ENCODE measurements at regions not wholly inside any gene's neighbourhood (a gene's known extent, or its start where the extent isn't known, plus 50 kb on each side); places are given as distances from the start of the nearest gene placed in this dataset.
A peak's percentile ranks its signal among the peaks of the same experiment; 100 is the strongest.

DNA sequence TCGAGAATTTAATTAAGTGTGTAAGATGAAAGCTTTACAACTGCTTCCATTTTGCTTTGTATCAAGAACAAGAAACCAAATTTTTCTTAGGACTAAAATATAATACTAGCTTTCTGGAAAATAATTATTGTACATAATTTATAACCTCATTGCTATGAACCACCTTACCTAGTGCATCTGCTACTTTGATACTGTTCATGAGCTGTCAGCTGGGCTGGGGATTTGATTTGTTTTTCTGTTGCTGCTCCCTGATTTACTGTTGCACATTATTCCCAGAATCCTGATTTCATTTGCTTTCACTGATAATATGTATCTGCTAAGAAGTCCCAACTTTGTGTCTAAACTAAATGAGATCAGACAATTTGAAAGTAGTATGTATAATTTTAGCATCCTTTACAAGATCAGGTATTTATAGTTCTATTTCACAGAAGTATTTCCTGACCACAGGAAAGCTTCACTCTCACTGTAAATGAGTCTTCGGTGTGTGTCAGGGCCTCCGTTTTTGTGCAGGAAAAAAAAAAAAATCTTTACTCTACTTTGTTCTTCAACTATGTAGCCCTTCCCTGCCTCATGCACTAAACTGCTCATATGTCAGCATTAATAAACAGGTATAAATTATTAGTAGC lies 105.6 kb upstream of the CCDC150 start:
- H3K4me1 Mint-ChIP-seq = peaks cover 21% of the 10 kb centered on the region
- peaks cover 1% of the 10 kb centered on the region for H3K36me3 Mint-ChIP-seq
- POLR2A ChIA-PET = no interaction called here
- ATAC-seq (ENCODE audit: low read depth) (no peak), DNase-seq (no peak)
- peak overlapping the region; percentile 53 for H3K4me3 Mint-ChIP-seq
- H3K27me3 Mint-ChIP-seq = peaks cover 19% of the 10 kb centered on the region
- no peaks in the 10 kb centered on the region for H3K9me3 Mint-ChIP-seq
- H3K27ac Mint-ChIP-seq = no peak overlapping the region

DNA sequence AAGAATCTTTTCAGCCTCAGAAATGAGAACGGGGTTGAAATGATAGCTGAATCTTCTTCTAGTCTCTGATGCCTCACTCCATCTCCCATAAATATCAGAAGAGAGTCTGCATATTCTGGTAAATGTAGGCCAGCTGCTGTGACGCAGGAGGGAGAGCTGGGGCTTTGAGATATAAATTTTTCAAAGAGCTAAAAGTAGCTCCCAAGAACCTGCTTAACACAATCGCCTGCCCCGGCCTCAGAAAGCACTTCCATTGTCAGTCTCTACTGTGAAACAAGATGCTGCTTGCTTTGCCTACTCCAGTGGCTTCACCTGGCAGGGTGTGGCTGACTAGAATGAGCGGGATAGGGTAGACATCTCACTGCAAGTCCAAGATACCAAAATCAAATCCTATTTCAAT lies 105.0 kb upstream of the CCDC150 start:
- no peak overlapping the region for H3K27ac Mint-ChIP-seq
- ATAC-seq (ENCODE audit: low read depth) = no peak
- POLR2A ChIA-PET = no interaction called here

GRCh38 chr2:196535061-196535460 lies 104.5 kb upstream of the CCDC150 start:
- H3K27ac Mint-ChIP-seq = no peak overlapping the region
- H3K4me3 Mint-ChIP-seq = no peak overlapping the region

More for the DNA sequence above, 105.0 kb upstream of the CCDC150 start:
- Mint-ChIP-seq H3K36me3 (peaks cover 1% of the 10 kb centered on the region), H3K27me3 (peaks cover 19% of the 10 kb centered on the region), H3K9me3 (no peaks in the 10 kb centered on the region), H3K4me1 (peaks cover 19% of the 10 kb centered on the region), H3K4me3 (no peak overlapping the region)
- DNase-seq = no peak

DNA sequence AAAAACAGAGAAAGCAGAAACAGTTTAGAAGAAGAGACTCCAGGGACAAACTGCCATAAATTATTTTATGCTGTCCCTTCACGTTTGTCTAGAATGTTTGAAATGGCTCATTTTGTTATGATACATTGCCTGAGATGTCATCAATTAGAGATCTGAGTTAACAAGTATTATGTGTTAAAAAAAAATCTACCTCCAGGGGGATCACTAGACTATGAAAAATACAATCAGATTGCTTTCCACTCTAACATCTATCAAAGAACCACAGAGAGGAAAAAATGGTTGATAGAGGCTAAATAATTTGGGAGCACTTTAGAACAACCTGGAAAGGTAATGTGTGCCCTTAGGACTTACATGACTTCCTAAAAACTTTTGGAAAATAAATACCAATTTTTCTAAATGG lies 103.8 kb upstream of the CCDC150 start:
- POLR2A ChIA-PET = no interaction called here
- DNase-seq (no peak), ATAC-seq (ENCODE audit: low read depth) (no peak)
- H3K27me3 Mint-ChIP-seq = peaks cover 22% of the 10 kb centered on the region
- no peaks in the 10 kb centered on the region for H3K36me3 Mint-ChIP-seq
- no peak overlapping the region for H3K27ac Mint-ChIP-seq
- H3K4me1 Mint-ChIP-seq = peaks cover 19% of the 10 kb centered on the region
- no peaks in the 10 kb centered on the region for H3K9me3 Mint-ChIP-seq
- no peak overlapping the region for H3K4me3 Mint-ChIP-seq

More at GRCh38 chr2:196535061-196535460, 104.5 kb upstream of the CCDC150 start:
- POLR2A ChIA-PET = no interaction called here
- no peaks in the 10 kb centered on the region for H3K9me3 Mint-ChIP-seq
- H3K36me3 Mint-ChIP-seq = peaks cover 1% of the 10 kb centered on the region
- ATAC-seq (ENCODE audit: low read depth) (no peak), DNase-seq (no peak)
- H3K27me3 Mint-ChIP-seq = peaks cover 19% of the 10 kb centered on the region
- peaks cover 19% of the 10 kb centered on the region for H3K4me1 Mint-ChIP-seq

GRCh38 chr2:196537311-196537710 lies 102.2 kb upstream of the CCDC150 start:
- POLR2A ChIA-PET = no interaction called here
- H3K4me3 Mint-ChIP-seq = no peak overlapping the region
- no peak overlapping the region for H3K27ac Mint-ChIP-seq
- H3K36me3 Mint-ChIP-seq = no peaks in the 10 kb centered on the region
- H3K27me3 Mint-ChIP-seq = peaks cover 27% of the 10 kb centered on the region
- ATAC-seq (ENCODE audit: low read depth) = no peak
- peaks cover 19% of the 10 kb centered on the region for H3K4me1 Mint-ChIP-seq
- H3K9me3 Mint-ChIP-seq = no peaks in the 10 kb centered on the region
- no peak for DNase-seq

DNA sequence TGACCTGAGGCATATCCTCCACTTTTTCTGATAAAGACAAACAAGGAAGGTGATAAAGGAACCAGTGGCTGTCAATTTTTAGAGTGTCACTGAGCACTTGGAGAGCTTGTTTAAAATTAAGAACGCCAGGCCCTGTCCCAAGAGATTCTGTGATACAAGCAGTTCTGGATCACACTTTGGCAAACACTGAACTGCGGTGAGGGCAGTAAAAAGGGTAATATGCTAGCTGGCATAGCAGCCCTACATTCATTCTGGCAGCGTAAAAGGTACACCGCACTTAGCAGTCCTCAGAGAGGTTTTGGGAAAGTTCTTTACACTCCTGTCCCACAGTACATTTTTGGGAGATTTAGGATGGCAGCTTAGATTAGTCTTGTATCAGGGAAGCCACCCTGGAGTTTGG lies 101.3 kb upstream of the CCDC150 start:
- peaks cover 27% of the 10 kb centered on the region for H3K27me3 Mint-ChIP-seq
- POLR2A ChIA-PET = no interaction called here
- no peaks in the 10 kb centered on the region for H3K9me3 Mint-ChIP-seq
- ATAC-seq (ENCODE audit: low read depth) (no peak), DNase-seq (no peak)
- no peak overlapping the region for H3K4me3 Mint-ChIP-seq
- H3K36me3 Mint-ChIP-seq = no peaks in the 10 kb centered on the region
- H3K27ac Mint-ChIP-seq = no peak overlapping the region
- H3K4me1 Mint-ChIP-seq = peaks cover 16% of the 10 kb centered on the region

DNA sequence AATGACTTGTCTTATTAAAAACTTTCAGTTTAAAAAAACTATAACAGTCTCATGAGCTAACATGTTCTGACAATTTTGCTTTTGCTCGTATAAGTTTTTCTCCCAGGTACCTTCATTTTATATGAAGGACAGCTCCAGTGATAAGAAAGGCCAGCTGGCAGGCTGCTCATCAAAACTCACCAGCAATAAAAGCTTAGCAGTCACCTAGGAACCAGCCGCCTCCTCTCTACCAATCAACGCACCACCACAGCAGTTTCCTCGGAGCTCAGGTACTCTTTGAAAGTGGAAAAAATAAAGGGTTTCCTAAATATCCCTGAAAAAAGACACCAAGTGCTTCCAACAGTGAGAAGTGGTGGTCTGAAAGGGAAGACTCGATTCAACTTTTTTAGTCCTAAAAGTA lies 100.9 kb upstream of the CCDC150 start:
- peaks cover 27% of the 10 kb centered on the region for H3K27me3 Mint-ChIP-seq
- H3K27ac Mint-ChIP-seq = no peak overlapping the region
- H3K9me3 Mint-ChIP-seq = no peaks in the 10 kb centered on the region
- H3K4me1 Mint-ChIP-seq = peaks cover 12% of the 10 kb centered on the region
- H3K36me3 Mint-ChIP-seq = no peaks in the 10 kb centered on the region
- ATAC-seq (ENCODE audit: low read depth) (no peak), DNase-seq (no peak)
- POLR2A ChIA-PET = no interaction called here
- no peak overlapping the region for H3K4me3 Mint-ChIP-seq

- Mint-ChIP-seq H3K36me3 (peaks cover 1% of the 10 kb centered on the region), H3K9me3 (peaks cover 2% of the 10 kb centered on the region), H3K27ac (no peak overlapping the region), H3K4me3 (no peak overlapping the region), H3K27me3 (peaks cover 17% of the 10 kb centered on the region), H3K4me1 (peaks cover 4% of the 10 kb centered on the region)
- DNase-seq (no peak), ATAC-seq (ENCODE audit: low read depth) (no peak)
- POLR2A ChIA-PET = no interaction called here
Observed at GRCh38 chr2:196544906-196545433, 94.5 kb upstream of the CCDC150 start.

- DNase-seq (no peak), ATAC-seq (ENCODE audit: low read depth) (no peak)
- Mint-ChIP-seq H3K27ac (no peak overlapping the region), H3K9me3 (peaks cover 2% of the 10 kb centered on the region), H3K4me1 (peaks cover 4% of the 10 kb centered on the region), H3K36me3 (peaks cover 1% of the 10 kb centered on the region), H3K27me3 (peaks cover 18% of the 10 kb centered on the region), H3K4me3 (no peak overlapping the region)
- POLR2A ChIA-PET = no interaction called here
Observed at GRCh38 chr2:196546151-196546919, 93.2 kb upstream of the CCDC150 start.

- POLR2A ChIA-PET = no interaction called here
- Mint-ChIP-seq H3K4me3 (no peak overlapping the region), H3K36me3 (peaks cover 1% of the 10 kb centered on the region), H3K4me1 (peaks cover 4% of the 10 kb centered on the region), H3K9me3 (peaks cover 2% of the 10 kb centered on the region), H3K27me3 (peaks cover 18% of the 10 kb centered on the region), H3K27ac (no peak overlapping the region)
- DNase-seq (no peak), ATAC-seq (ENCODE audit: low read depth) (no peak)
Observed at GRCh38 chr2:196549052-196549451, 90.5 kb upstream of the CCDC150 start.

DNA sequence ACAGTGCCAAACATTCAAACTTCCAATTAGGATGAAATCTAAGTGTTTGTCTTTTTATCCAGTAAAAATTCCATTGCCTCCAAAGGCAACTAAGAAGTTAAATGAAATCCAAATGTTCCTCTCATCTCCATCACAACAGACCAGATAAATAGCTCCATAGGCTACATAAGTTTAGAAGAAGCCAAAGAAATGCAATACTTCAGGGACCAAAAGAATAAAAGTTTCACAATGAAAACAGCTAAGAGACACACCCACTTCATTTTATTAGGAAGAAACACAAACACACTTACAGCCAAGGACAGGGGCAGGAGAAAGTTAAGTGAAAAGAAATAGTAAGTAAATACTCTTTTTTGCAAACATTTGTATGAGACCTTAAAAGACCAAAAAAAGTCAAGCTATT lies 88.5 kb upstream of the CCDC150 start:
- Mint-ChIP-seq H3K27ac (no peak overlapping the region), H3K4me1 (peaks cover 4% of the 10 kb centered on the region), H3K4me3 (no peak overlapping the region), H3K9me3 (peaks cover 2% of the 10 kb centered on the region), H3K27me3 (peaks cover 16% of the 10 kb centered on the region), H3K36me3 (peaks cover 1% of the 10 kb centered on the region)
- DNase-seq = no peak
- POLR2A ChIA-PET = interaction anchor here (0.5 kb wide), 1 partner anchor 24 kb away, joined by 3 read pairs; no protein-coding TSS in a partner anchor
- no peak for ATAC-seq (ENCODE audit: low read depth)

DNA sequence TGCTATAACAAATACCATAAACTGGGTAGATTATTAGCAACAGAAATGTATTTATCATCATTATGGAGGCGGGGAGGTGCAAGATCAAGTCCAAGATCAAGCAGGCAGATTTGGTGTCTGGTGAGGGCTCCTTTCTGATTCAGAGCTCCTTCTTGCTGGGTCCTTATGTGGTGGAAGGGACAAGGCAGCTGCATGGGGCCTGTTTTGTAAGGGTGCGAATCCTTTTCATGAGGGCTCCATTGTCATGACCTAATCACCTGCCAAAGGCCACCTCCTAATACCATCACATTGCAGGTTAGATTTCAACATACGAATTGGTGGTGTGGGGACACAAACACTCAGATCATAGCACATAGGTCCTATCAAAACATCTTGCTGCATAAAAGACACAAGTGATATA lies 84.4 kb upstream of the CCDC150 start:
- POLR2A ChIA-PET = no interaction called here

GRCh38 chr2:196555726-196556125 lies 83.8 kb upstream of the CCDC150 start:
- Mint-ChIP-seq H3K36me3 (no peaks in the 10 kb centered on the region), H3K27me3 (peaks cover 10% of the 10 kb centered on the region), H3K9me3 (peaks cover under 1% of the 10 kb centered on the region), H3K27ac (no peak overlapping the region), H3K4me1 (no peaks in the 10 kb centered on the region), H3K4me3 (no peak overlapping the region)
- POLR2A ChIA-PET = no interaction called here
- no peak for ATAC-seq (ENCODE audit: low read depth)
- DNase-seq = no peak

More for the DNA sequence above, 84.4 kb upstream of the CCDC150 start:
- H3K36me3 Mint-ChIP-seq = no peaks in the 10 kb centered on the region
- H3K27ac Mint-ChIP-seq = no peak overlapping the region
- no peaks in the 10 kb centered on the region for H3K4me1 Mint-ChIP-seq
- no peak for ATAC-seq (ENCODE audit: low read depth)
- H3K9me3 Mint-ChIP-seq = no peaks in the 10 kb centered on the region
- H3K4me3 Mint-ChIP-seq = no peak overlapping the region
- no peak for DNase-seq
- H3K27me3 Mint-ChIP-seq = peaks cover 13% of the 10 kb centered on the region

DNA sequence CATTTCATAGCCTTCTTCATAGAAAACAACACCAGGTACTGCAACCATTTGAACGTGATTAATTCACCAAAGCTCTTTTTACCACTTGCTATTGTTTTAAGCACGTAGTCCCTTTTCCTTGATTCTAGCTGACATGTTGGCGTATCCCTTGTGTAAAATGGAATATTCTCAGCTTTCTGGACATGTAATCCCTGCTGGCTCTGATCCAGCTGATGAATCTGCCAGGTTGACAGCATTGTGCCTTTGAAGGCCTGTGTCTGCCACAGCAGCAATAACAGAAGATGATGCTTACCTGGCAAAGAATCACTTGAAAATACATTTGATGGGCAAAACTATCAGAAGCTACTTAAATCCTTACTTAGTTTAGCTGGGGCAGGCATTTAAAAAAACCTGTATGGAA lies 81.0 kb upstream of the CCDC150 start:
- POLR2A ChIA-PET = no interaction called here
- no peak for ATAC-seq (ENCODE audit: low read depth)

More for the DNA sequence above, 81.0 kb upstream of the CCDC150 start:
- Mint-ChIP-seq H3K27ac (no peak overlapping the region), H3K4me3 (no peak overlapping the region), H3K9me3 (peaks cover 2% of the 10 kb centered on the region), H3K36me3 (no peaks in the 10 kb centered on the region), H3K4me1 (no peaks in the 10 kb centered on the region), H3K27me3 (peaks cover 15% of the 10 kb centered on the region)
- DNase-seq = no peak

All from activated naive CD8-positive, alpha-beta T cell treated with anti-CD3 and anti-CD28 coated beads, Interleukin-2, amount 10 ng/mL, durations not matched to agents 7 days and 5 days (primary cell).